K562 (cell line): ENCODE measurements at regions not wholly inside any gene's neighbourhood (a gene's known extent, or its start where the extent isn't known, plus 50 kb on each side); places are given as distances from the start of the nearest gene placed in this dataset.
"Not testable (repeated sequence)": the region's sequence is repeated elsewhere in the genome, so short reads cannot be mapped to it uniquely, and the experiment has no call there.

Experiments
- ATAC-seq: fragments of 200-7000 bp; cut with Tn5 transposase; 3 replicates; pipeline ENCODE4 v1.9.1; 2020; ENCODE audit warnings: moderate library complexity
- BruUV-seq: library from RNA; stranded (reverse); fragments of 400-500 nt; replicated peaks from 2 replicates; lab custom pipeline; 2021; lab: Mats Ljungman, UMichigan
- CTCF ChIA-PET: fragments of 300-600 bp; formaldehyde crosslinking; extraction: SDS; loops from one replicate; lab custom pipeline; 2021; ENCODE audit warnings: low intra/inter-chr PET ratio; lab: Yijun Ruan, JAX
- POLR2A ChIA-PET: fragments of 300-600, 350-650 bp; sonication (Branson Sonifier 250); formaldehyde crosslinking; extraction: SDS; loops from one replicate; lab custom pipeline; 2021; ENCODE audit warnings: antibody characterized with exemption, inconsistent platforms; lab: Yijun Ruan, JAX
- DNase-seq, 4 experiments: peaks; one replicate each; pipeline versions ENCODE4 v3.0.0 to v3.0.0-alpha.2; 2011 to 2018; ENCODE audit warnings: low spot score in 3 of 4, mixed read lengths in 3 of 4; ENCODE audit errors: extremely low read depth in 1 of 4
- FAIRE-seq: peaks from 2 replicates; lab custom pipeline; 2011; peaks lifted over from hg19 to GRCh38; lab: Jason Lieb, UNC
- H2AFZ ChIP-seq: 2 replicates; pipeline ENCODE4 v1.6.0; 2011; ENCODE audit warnings: low read depth, low read length, control low read depth, inconsistent platforms
- H3K27ac ChIP-seq: fragments of 200-600 bp; 3 replicates; pipeline ENCODE4 v1.8.0; 2011; ENCODE audit warnings: low read depth, mild to moderate bottlenecking, control low read depth, inconsistent platforms, low read length, moderate library complexity, mixed read lengths; ENCODE audit errors: extremely low read depth
- H3K27me3 ChIP-seq, 2 experiments: fragments of 300-600 bp in 1 of 2; 2 replicates in 1 of 2; 3 replicates in 1 of 2; pipeline versions ENCODE4 v1.6.0 to v1.8.0; 2011; ENCODE audit warnings: inconsistent platforms in 2 of 2, low read length in 2 of 2, mild to moderate bottlenecking in 1 of 2, mixed read lengths in 1 of 2, moderate library complexity in 1 of 2; ENCODE audit not compliant: control insufficient read depth in 2 of 2, insufficient read depth in 2 of 2
- H3K36me3 ChIP-seq: fragments of 300-600 bp; 3 replicates; pipeline ENCODE4 v1.8.0; 2011; ENCODE audit warnings: mild to moderate bottlenecking, low read length, inconsistent platforms; ENCODE audit not compliant: control insufficient read depth, insufficient read depth
- H3K4me1 ChIP-seq, 2 experiments: fragments of 200-600 bp in 1 of 2; replicated peaks in 1 of 2; 2 replicates in 1 of 2; 3 replicates in 1 of 2; pipeline versions ENCODE4 v1.5.1 to v1.8.0; 2011; ENCODE audit warnings: inconsistent platforms in 2 of 2, low read length in 2 of 2, mild to moderate bottlenecking in 1 of 2, mixed read lengths in 1 of 2, moderate library complexity in 1 of 2; ENCODE audit not compliant: control insufficient read depth in 2 of 2, insufficient read depth in 2 of 2
- H3K4me2 ChIP-seq: 2 replicates; pipeline ENCODE4 v1.6.1; 2011; ENCODE audit warnings: low read length, control low read depth, inconsistent platforms, mixed read lengths; ENCODE audit not compliant: insufficient read depth
- H3K4me3 ChIP-seq: fragments of 200-600 bp; sonication (generic), shearing (Covaris generic); 2 replicates; pipeline ENCODE4 v1.5.1; 2016; ENCODE audit warnings: control low read depth, inconsistent platforms
- H3K79me2 ChIP-seq: fragments of 200-600 bp; 3 replicates; pipeline ENCODE4 v1.8.0; 2011; ENCODE audit warnings: low read length, inconsistent platforms; ENCODE audit not compliant: control insufficient read depth, insufficient read depth
- H3K9ac ChIP-seq, 2 experiments: 2 replicates each; pipeline versions ENCODE4 v1.6.0 to v1.6.1; 2011; ENCODE audit warnings: low read depth in 2 of 2, low read length in 2 of 2, control low read depth in 1 of 2, inconsistent platforms in 1 of 2, mild to moderate bottlenecking in 1 of 2, mixed read lengths in 1 of 2; ENCODE audit not compliant: insufficient read depth in 1 of 2
- H3K9me1 ChIP-seq: one replicate; pipeline ENCODE4 v1.6.0; 2011; ENCODE audit warnings: inconsistent platforms, mild to moderate bottlenecking, low read length, moderate library complexity; ENCODE audit not compliant: control insufficient read depth, insufficient read depth
- H3K9me3 ChIP-seq: replicated peaks from 2 replicates; pipeline ENCODE4 v1.5.1; 2011; ENCODE audit warnings: low read depth, low read length, inconsistent platforms; ENCODE audit not compliant: control insufficient read depth, insufficient read depth
- H4K20me1 ChIP-seq: replicated peaks from 2 replicates; pipeline ENCODE4 v1.6.1; 2011; ENCODE audit warnings: low read length, inconsistent platforms, mixed read lengths; ENCODE audit not compliant: control insufficient read depth, insufficient read depth
- ZNF232 ChIP-seq: sonication (generic); formaldehyde crosslinking; IDR thresholded peaks from 2 replicates; pipeline ENCODE4 v1.8.0; 2022; ENCODE audit warnings: mild to moderate bottlenecking, missing genetic modification reagents
- WGBS: fragments of 100-300 bp; shearing (Covaris generic); methylation state at CpG from one replicate; pipeline ENCODE4 v1.1.6; 2016; ENCODE audit warnings: low coverage, mixed read lengths; ENCODE audit not compliant: insufficient coverage; ENCODE audit errors: missing lambda C conversion rate; 5-methylcytosine and 5-hydroxymethylcytosine counted together
- in situ Hi-C: fragments of 300-500 bp; cut with MboI; formaldehyde crosslinking; loops from 4 replicates; pipeline ENCODE4 v1.15.0; 2018; ENCODE audit warnings: inconsistent platforms, mixed read lengths
- intact Hi-C: fragments of 100-400 bp; cut with micrococcal nuclease; formaldehyde crosslinking; loops from 2 replicates; pipeline ENCODE4 v1.14.2; 2022
- TF ChIP-seq, protein P1 (sequence below), 3 experiments: IDR thresholded peaks in 2 of 3; conservative IDR thresholded peaks in 1 of 3; 2 replicates each; pipeline ENCODE4 v1.5.1; 2011 to 2012; ENCODE audit warnings: low read length in 3 of 3, mild to moderate bottlenecking in 3 of 3, control low read depth in 2 of 3, improper control_type of control experiment in 1 of 3, inconsistent platforms in 1 of 3, low read depth in 1 of 3, mixed read lengths in 1 of 3, moderate library complexity in 1 of 3; ENCODE audit not compliant: insufficient read depth in 2 of 3

DNA sequence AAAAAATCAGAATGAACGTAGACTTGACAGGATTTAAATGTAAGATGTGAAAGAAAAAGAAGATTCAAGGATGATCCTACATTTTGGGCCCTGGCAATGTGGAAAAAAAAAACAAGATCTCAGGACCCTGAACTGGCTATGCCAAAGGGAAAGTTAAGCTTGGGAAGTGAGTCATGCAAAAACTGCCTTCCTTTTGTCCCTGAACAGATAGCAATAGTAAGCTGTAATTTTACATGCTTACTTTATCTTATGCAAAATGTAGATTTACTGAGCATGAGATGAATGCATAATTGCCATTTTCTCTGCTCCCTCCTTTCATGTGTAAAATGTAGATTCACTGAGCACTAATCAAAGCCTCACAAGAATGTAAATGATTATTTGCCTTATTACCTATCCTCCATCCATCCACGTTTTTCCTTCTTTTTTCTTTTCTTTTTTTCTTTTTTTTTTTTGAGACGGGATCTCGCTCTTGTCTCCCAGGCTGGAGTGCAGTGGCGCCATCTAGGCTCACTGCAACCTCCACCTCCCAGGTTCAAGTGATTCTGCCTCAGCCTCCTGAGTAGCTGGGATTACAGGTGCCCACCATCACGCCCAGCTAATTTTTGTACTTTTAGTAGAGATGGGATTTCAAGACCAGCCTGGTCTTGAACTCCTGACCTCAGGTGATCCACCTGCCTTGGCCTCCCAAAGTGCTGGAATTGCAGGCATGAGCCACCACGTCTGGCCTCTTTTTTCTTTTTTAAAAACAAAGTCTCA is 122.7 kb upstream of the PARD3 start:
- ATAC-seq, H3K4me2 ChIP-seq, intact Hi-C loops, H4K20me1 ChIP-seq, H2AFZ ChIP-seq, H3K79me2 ChIP-seq, H3K4me1 ChIP-seq, H3K4me3 ChIP-seq, CTCF ChIA-PET, BruUV-seq, H3K27ac ChIP-seq, H3K36me3 ChIP-seq: not testable (repeated sequence)
- POLR2A ChIA-PET, result interaction anchor here (1.0 kb wide), 1 partner anchor 28 kb away, joined by 3 read pairs; no protein-coding TSS in a partner anchor
- H3K27me3 ChIP-seq, result peaks cover 19 to 40% of the 10 kb centered on the region in 2 experiments
- TF ChIP-seq, protein P1, sequence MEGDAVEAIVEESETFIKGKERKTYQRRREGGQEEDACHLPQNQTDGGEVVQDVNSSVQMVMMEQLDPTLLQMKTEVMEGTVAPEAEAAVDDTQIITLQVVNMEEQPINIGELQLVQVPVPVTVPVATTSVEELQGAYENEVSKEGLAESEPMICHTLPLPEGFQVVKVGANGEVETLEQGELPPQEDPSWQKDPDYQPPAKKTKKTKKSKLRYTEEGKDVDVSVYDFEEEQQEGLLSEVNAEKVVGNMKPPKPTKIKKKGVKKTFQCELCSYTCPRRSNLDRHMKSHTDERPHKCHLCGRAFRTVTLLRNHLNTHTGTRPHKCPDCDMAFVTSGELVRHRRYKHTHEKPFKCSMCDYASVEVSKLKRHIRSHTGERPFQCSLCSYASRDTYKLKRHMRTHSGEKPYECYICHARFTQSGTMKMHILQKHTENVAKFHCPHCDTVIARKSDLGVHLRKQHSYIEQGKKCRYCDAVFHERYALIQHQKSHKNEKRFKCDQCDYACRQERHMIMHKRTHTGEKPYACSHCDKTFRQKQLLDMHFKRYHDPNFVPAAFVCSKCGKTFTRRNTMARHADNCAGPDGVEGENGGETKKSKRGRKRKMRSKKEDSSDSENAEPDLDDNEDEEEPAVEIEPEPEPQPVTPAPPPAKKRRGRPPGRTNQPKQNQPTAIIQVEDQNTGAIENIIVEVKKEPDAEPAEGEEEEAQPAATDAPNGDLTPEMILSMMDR (IDR thresholded peaks at IDR 0.05 in 2 of 3, conservative IDR thresholded peaks at IDR 0.05 in 1 of 3; ENCODE audit: insufficient read depth in 2 of 3, low read depth in 1 of 3, low read length in 3 of 3), result 0 out of 6 replicates have a peak, but pooled peaks of 2 of the 3 experiments have one; percentile 8 to 11
- TF ChIP-seq ZNF232 (CRISPR knock-in tag), result peak; percentile 95
- TF ChIP-seq, all 486 proteins: peak for 2; not testable (repeated sequence) for 484
- DNase-seq, H3K9me1 ChIP-seq, H3K9me3 ChIP-seq, FAIRE-seq, H3K9ac ChIP-seq, in situ Hi-C loops: not testable (repeated sequence)
- 0% methylated on average over 6 of the region's 7 CpGs for WGBS
